NCI-H2029 treated with DMSO at 0.1 percent for 48 hours (cell line): ENCODE measurements at regions not wholly inside any gene's neighbourhood (a gene's known extent, or its start where the extent isn't known, plus 50 kb on each side); places are given as distances from the start of the nearest gene placed in this dataset.

Source experiments
- DNase-seq: peaks from one replicate; lab custom pipeline; 2025; lab: John Stamatoyannopoulos, UW

GRCh38 chr6:28736121-28736520, 187.7 kb downstream of the TRIM27 start:
- DNase-seq, result no peak

- no peak for DNase-seq
These were observed 185.9 kb downstream of the TRIM27 start for GRCh38 chr6:28737750-28738395.

- DNase-seq, result no peak
These were observed 185.4 kb downstream of the TRIM27 start for GRCh38 chr6:28738396-28738765.

- DNase-seq, result no peak
These were observed 182.4 kb downstream of the TRIM27 start for GRCh38 chr6:28741363-28741762.

GRCh38 chr6:28742668-28743270, 181.0 kb downstream of the TRIM27 start:
- no peak for DNase-seq

GRCh38 chr6:28743271-28743789, 180.5 kb downstream of the TRIM27 start:
- no peak for DNase-seq

GRCh38 chr6:28747083-28747630, 176.6 kb downstream of the TRIM27 start:
- no peak for DNase-seq

- no peak for DNase-seq
These were observed 176.1 kb downstream of the TRIM27 start for GRCh38 chr6:28747631-28748157.

- DNase-seq, result no peak
These were observed 175.6 kb downstream of the TRIM27 start for GRCh38 chr6:28748192-28748591.

- no peak for DNase-seq
These were observed 172.8 kb downstream of the TRIM27 start for GRCh38 chr6:28750926-28751458.

- DNase-seq, result no peak
These were observed 172.3 kb downstream of the TRIM27 start for GRCh38 chr6:28751514-28751913.

- DNase-seq, result no peak
These were observed 171.8 kb downstream of the TRIM27 start for GRCh38 chr6:28751963-28752350.

GRCh38 chr6:28757429-28758045, 166.2 kb downstream of the TRIM27 start:
- no peak for DNase-seq

- no peak for DNase-seq
These were observed 165.6 kb downstream of the TRIM27 start for GRCh38 chr6:28758046-28758817.

- DNase-seq, result no peak
These were observed 165.0 kb downstream of the TRIM27 start for GRCh38 chr6:28758818-28759235.

- no peak for DNase-seq
These were observed 159.6 kb downstream of the TRIM27 start for GRCh38 chr6:28764014-28764723.

GRCh38 chr6:28764761-28765282, 159.0 kb downstream of the TRIM27 start:
- DNase-seq, result no peak

- no peak for DNase-seq
These were observed 157.8 kb downstream of the TRIM27 start for GRCh38 chr6:28765978-28766351.

- DNase-seq, result no peak
These were observed 157.4 kb downstream of the TRIM27 start for GRCh38 chr6:28766426-28766825.

GRCh38 chr6:28767133-28767532, 156.7 kb downstream of the TRIM27 start:
- DNase-seq, result no peak

GRCh38 chr6:28767691-28768090, 156.1 kb downstream of the TRIM27 start:
- no peak for DNase-seq
